ENCODE measurements at regions not wholly inside any gene's neighbourhood (a gene's known extent, or its start where the extent isn't known, plus 50 kb on each side); places are given as distances from the start of the nearest gene placed in this dataset.

DNA sequence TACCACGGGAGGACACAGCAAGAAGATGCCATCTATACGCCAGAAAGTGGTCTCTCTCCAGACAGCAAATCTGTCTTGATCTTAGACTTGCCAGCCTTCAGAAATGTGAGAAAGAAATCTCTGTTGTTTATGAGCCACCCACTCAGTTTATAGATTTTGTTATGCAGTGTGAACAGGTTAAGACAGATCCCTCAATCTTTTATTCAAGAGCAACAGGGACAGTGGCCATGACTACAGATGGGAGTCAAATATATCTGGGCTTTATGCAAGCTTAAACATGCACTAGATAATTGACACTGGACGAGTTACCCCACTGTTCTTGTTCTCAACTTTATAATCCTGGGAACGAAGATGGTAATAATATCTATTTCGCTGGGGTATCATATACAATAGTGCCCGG, 288.7 kb downstream of the RPAP3 start:
- no peak overlapping the region for H3K4me3 ChIP-seq (ENCODE audit: low read depth, low read length)
- TF ChIP-seq, protein P1, sequence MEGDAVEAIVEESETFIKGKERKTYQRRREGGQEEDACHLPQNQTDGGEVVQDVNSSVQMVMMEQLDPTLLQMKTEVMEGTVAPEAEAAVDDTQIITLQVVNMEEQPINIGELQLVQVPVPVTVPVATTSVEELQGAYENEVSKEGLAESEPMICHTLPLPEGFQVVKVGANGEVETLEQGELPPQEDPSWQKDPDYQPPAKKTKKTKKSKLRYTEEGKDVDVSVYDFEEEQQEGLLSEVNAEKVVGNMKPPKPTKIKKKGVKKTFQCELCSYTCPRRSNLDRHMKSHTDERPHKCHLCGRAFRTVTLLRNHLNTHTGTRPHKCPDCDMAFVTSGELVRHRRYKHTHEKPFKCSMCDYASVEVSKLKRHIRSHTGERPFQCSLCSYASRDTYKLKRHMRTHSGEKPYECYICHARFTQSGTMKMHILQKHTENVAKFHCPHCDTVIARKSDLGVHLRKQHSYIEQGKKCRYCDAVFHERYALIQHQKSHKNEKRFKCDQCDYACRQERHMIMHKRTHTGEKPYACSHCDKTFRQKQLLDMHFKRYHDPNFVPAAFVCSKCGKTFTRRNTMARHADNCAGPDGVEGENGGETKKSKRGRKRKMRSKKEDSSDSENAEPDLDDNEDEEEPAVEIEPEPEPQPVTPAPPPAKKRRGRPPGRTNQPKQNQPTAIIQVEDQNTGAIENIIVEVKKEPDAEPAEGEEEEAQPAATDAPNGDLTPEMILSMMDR (IDR thresholded peaks at IDR 0.05; ENCODE audit: low read depth, low read length), result no peak
- TF ChIP-seq, protein P2, sequence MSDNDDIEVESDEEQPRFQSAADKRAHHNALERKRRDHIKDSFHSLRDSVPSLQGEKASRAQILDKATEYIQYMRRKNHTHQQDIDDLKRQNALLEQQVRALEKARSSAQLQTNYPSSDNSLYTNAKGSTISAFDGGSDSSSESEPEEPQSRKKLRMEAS (IDR thresholded peaks at IDR 0.05; ENCODE audit: low read depth, low read length), result no peak
- TF ChIP-seq MYC (IDR thresholded peaks at IDR 0.05; ENCODE audit: low read depth, low read length), result no peak
- TF ChIP-seq POLR2A (IDR thresholded peaks at IDR 0.05; ENCODE audit: extremely low read depth, insufficient read length), result no peak
- DNase-seq (ENCODE audit: low read depth), result no peak

DNA sequence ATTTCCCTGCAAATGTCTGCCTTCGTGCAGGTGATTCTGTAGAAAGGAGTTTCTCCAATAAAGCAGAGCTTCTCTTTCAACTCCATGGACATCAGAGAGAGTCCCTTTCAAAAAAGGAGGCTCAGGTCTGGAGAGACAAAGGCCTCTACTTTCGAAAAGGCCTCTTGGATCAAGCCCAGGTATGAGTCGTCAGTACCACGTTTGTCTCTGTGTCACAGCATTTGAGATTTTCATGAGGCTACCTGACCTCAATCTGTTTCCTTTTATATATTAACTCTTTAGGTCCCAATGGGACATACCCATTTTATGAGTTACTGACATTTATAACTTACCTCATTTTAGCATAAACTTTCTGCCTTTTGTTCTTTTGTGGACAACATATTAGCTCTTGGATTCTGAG, 290.8 kb downstream of the RPAP3 start:
- no peak overlapping the region for H3K4me3 ChIP-seq (ENCODE audit: low read depth, low read length)
- TF ChIP-seq MYC (IDR thresholded peaks at IDR 0.05; ENCODE audit: low read depth, low read length) (no peak), POLR2A (IDR thresholded peaks at IDR 0.05; ENCODE audit: extremely low read depth, insufficient read length) (no peak)
- TF ChIP-seq, protein P1 (IDR thresholded peaks at IDR 0.05; ENCODE audit: low read depth, low read length), result no peak
- TF ChIP-seq, protein P2 (IDR thresholded peaks at IDR 0.05; ENCODE audit: low read depth, low read length), result no peak
- DNase-seq (ENCODE audit: low read depth), result no peak

DNA sequence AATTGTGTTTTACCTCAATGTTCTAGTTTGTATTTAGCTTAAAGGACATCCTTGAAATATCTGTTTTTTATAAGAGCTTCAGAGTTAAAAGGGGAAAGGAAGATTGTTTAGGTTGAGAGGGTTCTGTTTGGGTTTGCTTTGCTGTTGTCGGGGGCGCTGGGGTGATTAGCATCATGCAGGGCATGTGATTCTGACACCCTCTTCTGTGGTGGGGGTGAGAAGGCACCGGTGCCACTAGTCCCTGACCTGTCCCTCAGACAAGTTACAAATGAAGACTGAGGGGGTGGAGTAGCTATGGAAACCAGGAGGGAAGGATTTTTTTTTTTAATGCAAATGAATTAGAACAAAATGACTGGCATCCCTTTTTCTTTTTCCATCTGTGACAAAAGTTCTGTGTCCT, 291.3 kb downstream of the RPAP3 start:
- TF ChIP-seq, protein P2 (IDR thresholded peaks at IDR 0.05; ENCODE audit: low read depth, low read length), result no peak
- TF ChIP-seq MYC (IDR thresholded peaks at IDR 0.05; ENCODE audit: low read depth, low read length) (no peak), POLR2A (IDR thresholded peaks at IDR 0.05; ENCODE audit: extremely low read depth, insufficient read length) (no peak)
- TF ChIP-seq, protein P1 (IDR thresholded peaks at IDR 0.05; ENCODE audit: low read depth, low read length), result no peak

DNA sequence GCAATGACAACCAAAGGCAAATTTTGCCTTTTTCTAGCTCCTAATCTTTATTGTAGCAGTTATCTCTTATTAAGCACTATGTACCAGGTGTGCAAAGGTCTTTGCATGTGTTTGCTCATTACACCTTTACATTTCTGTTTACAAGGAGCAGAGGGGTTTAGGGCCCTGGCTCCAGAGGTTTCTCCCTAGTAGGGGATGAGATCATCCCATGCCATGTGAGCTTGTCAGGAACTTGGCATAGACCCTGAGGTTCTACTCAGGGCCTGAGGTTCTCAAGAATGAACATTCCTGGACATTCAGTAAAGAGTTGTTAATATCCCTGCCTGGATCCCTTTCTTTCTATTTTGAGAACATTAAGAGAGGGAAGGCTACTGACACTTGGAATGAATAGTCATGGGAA, 292.0 kb downstream of the RPAP3 start:
- no peak overlapping the region for H3K4me3 ChIP-seq (ENCODE audit: low read depth, low read length)
- TF ChIP-seq, protein P2 (IDR thresholded peaks at IDR 0.05; ENCODE audit: low read depth, low read length), result no peak
- no peak for TF ChIP-seq MYC (IDR thresholded peaks at IDR 0.05; ENCODE audit: low read depth, low read length)
- no peak for TF ChIP-seq POLR2A (IDR thresholded peaks at IDR 0.05; ENCODE audit: extremely low read depth, insufficient read length)
- TF ChIP-seq, protein P1 (IDR thresholded peaks at IDR 0.05; ENCODE audit: low read depth, low read length), result no peak
- no peak for DNase-seq (ENCODE audit: low read depth)

More for the DNA sequence above, 291.3 kb downstream of the RPAP3 start:
- DNase-seq (ENCODE audit: low read depth), result no peak
- H3K4me3 ChIP-seq (ENCODE audit: low read depth, low read length), result no peak overlapping the region

DNA sequence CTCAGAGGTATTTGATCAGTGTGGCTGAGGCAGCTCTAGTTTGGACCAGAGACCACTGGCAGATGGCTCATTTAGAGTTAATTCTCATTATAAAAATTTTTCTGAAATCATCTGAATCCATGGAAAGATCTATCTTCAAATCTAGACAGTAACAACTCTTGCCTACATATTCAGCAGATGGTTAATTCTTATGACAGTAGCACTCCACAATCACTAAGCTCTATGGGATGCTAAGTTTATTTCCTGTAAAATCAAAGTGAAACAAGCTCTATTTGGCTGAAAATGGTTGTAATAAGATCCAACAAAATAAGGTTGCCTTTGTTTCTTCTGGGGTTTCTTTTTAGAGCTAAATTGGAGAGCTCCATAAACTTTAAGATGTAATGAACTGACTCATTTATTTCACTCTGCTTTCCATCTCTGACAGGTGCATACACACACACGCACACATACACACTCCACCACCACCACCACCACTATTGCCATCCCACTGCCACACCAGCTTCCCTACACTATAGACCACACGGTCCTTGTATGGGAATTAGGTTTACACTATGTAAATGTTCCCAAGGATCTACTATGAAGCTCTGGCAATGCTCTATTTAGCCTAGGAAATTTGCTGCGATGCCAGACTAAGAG, 293.1 kb downstream of the RPAP3 start:
- no peak for TF ChIP-seq MYC (IDR thresholded peaks at IDR 0.05; ENCODE audit: low read depth, low read length)
- no peak for TF ChIP-seq POLR2A (IDR thresholded peaks at IDR 0.05; ENCODE audit: extremely low read depth, insufficient read length)
- TF ChIP-seq, protein P1 (IDR thresholded peaks at IDR 0.05; ENCODE audit: low read depth, low read length), result no peak
- TF ChIP-seq, protein P2 (IDR thresholded peaks at IDR 0.05; ENCODE audit: low read depth, low read length), result no peak
- no peak overlapping the region for H3K4me3 ChIP-seq (ENCODE audit: low read depth, low read length)
- DNase-seq (ENCODE audit: low read depth), result no peak

Data from NB4 (cell line).